GM21576 (cell line): ENCODE measurements at regions not wholly inside any gene's neighbourhood (a gene's known extent, or its start where the extent isn't known, plus 50 kb on each side); places are given as distances from the start of the nearest gene placed in this dataset.
"Not testable (repeated sequence)": the region's sequence is repeated elsewhere in the genome, so short reads cannot be mapped to it uniquely, and the experiment has no call there.

Experiments
- ATAC-seq: cut with Tn5 transposase; IDR thresholded peaks from one replicate; pipeline ENCODE4 v1.9.1; 2021; ENCODE audit warnings: mild to moderate bottlenecking, moderate library complexity; ENCODE audit not compliant: unreplicated experiment

GRCh38 chr7:131653418-131654248 is 97.2 kb upstream of the PODXL start:
- no peak for ATAC-seq

GRCh38 chr7:131652934-131653333 is 96.5 kb upstream of the PODXL start:
- no peak for ATAC-seq

GRCh38 chr7:131652194-131652593 is 95.8 kb upstream of the PODXL start:
- no peak for ATAC-seq

- no peak for ATAC-seq
Observed at GRCh38 chr7:131649879-131650278, 93.5 kb upstream of the PODXL start.

GRCh38 chr7:131649003-131649541 is 92.6 kb upstream of the PODXL start:
- no peak for ATAC-seq

- ATAC-seq, result no peak
Observed at GRCh38 chr7:131648491-131648890, 92.1 kb upstream of the PODXL start.

- no peak for ATAC-seq
Observed at GRCh38 chr7:131646203-131646602, 89.8 kb upstream of the PODXL start.

- ATAC-seq, result no peak
Observed at GRCh38 chr7:131642429-131642828, 86.0 kb upstream of the PODXL start.

GRCh38 chr7:131640686-131641085 is 84.3 kb upstream of the PODXL start:
- ATAC-seq, result no peak

GRCh38 chr7:131638641-131639430 is 82.4 kb upstream of the PODXL start:
- no peak for ATAC-seq

- no peak for ATAC-seq
Observed at GRCh38 chr7:131637859-131638258, 81.4 kb upstream of the PODXL start.

- ATAC-seq, result no peak
Observed at GRCh38 chr7:131636092-131636491, 79.7 kb upstream of the PODXL start.

GRCh38 chr7:131634197-131634596 is 77.8 kb upstream of the PODXL start:
- not testable (repeated sequence) for ATAC-seq

GRCh38 chr7:131633342-131633843 is 77.0 kb upstream of the PODXL start:
- no peak for ATAC-seq

- ATAC-seq, result no peak
Observed at GRCh38 chr7:131630427-131630826, 74.0 kb upstream of the PODXL start.

- ATAC-seq, result no peak
Observed at GRCh38 chr7:131629217-131629882, 72.9 kb upstream of the PODXL start.

- ATAC-seq, result no peak
Observed at GRCh38 chr7:131628634-131629033, 72.2 kb upstream of the PODXL start.

- no peak for ATAC-seq
Observed at GRCh38 chr7:131627735-131628190, 71.3 kb upstream of the PODXL start.

GRCh38 chr7:131626643-131627042 is 70.2 kb upstream of the PODXL start:
- ATAC-seq, result no peak

- ATAC-seq, result no peak
Observed at GRCh38 chr7:131625817-131626372, 69.5 kb upstream of the PODXL start.

GRCh38 chr7:131625345-131625744 is 68.9 kb upstream of the PODXL start:
- ATAC-seq, result not testable (repeated sequence)
